PC-3 (cell line): ENCODE measurements at regions not wholly inside any gene's neighbourhood (a gene's known extent, or its start where the extent isn't known, plus 50 kb on each side); places are given as distances from the start of the nearest gene placed in this dataset.

ENCODE experiments used
- ATAC-seq: fragments of 200-7000 bp; cut with Tn5 transposase; 2 replicates; pipeline ENCODE4 v1.9.1; 2020; ENCODE audit warnings: mild to moderate bottlenecking, moderate library complexity
- BruUV-seq: library from RNA; stranded (reverse); fragments of 400-500 nt; replicated peaks from 2 replicates; lab custom pipeline; 2021; lab: Mats Ljungman, UMichigan
- CTCF ChIA-PET: fragments of 300-600 bp; sonication (Branson Sonifier 250); formaldehyde crosslinking; loops from one replicate; lab custom pipeline; 2022; ENCODE audit warnings: antibody characterized with exemption; lab: Charles Lee
- POLR2A ChIA-PET: fragments of 300-600 bp; sonication (Branson Sonifier 250); formaldehyde crosslinking; loops from one replicate; lab custom pipeline; 2022; ENCODE audit warnings: antibody characterized with exemption; ENCODE audit not compliant: unreplicated experiment; lab: Charles Lee
- DNase-seq: peaks from one replicate; pipeline ENCODE4 v3.0.0-alpha.2; 2015
- H2AFZ ChIP-seq: fragments of 300-600 bp; sonication (generic); 2 replicates; pipeline ENCODE4 v1.6.0; 2016; ENCODE audit warnings: antibody characterized with exemption, low read length
- H3F3A ChIP-seq: fragments of 300-600 bp; sonication (generic); one replicate; pipeline ENCODE4 v1.6.0; 2017; ENCODE audit warnings: antibody characterized with exemption, low read length, control low read depth, mild to moderate bottlenecking; ENCODE audit not compliant: unreplicated experiment
- H3K27ac ChIP-seq: fragments of 300-600 bp; sonication (generic); 2 replicates; pipeline ENCODE4 v1.5.1; 2016; ENCODE audit warnings: mild to moderate bottlenecking, low read length
- H3K27me3 ChIP-seq: fragments of 300-600 bp; sonication (generic); 2 replicates; pipeline ENCODE4 v1.6.1; 2016; ENCODE audit warnings: low read length, mixed read lengths
- H3K36me3 ChIP-seq: fragments of 300-600 bp; sonication (generic); 2 replicates; pipeline ENCODE4 v1.6.1; 2016; ENCODE audit warnings: low read depth, mixed run types, low read length, mixed read lengths
- H3K4me1 ChIP-seq: fragments of 300-600 bp; sonication (generic); 2 replicates; pipeline ENCODE4 v1.5.1; 2016; ENCODE audit warnings: low read length; ENCODE audit not compliant: insufficient read depth
- H3K4me2 ChIP-seq: fragments of 300-600 bp; sonication (generic); 2 replicates; pipeline ENCODE4 v1.6.0; 2016; ENCODE audit warnings: low read length
- H3K4me3 ChIP-seq: fragments of 300-600 bp; sonication (generic); 2 replicates; pipeline ENCODE4 v1.5.1; 2016; ENCODE audit warnings: mild to moderate bottlenecking, low read length, mixed read lengths
- H3K79me2 ChIP-seq: fragments of 300-600 bp; sonication (generic); 2 replicates; pipeline ENCODE4 v1.6.1; 2017; ENCODE audit warnings: low read length, mixed read lengths
- H3K9ac ChIP-seq: fragments of 300-600 bp; sonication (generic); 2 replicates; pipeline ENCODE4 v1.6.0; 2016; ENCODE audit warnings: mild to moderate bottlenecking, low read length
- H3K9me2 ChIP-seq: fragments of 300-600 bp; sonication (generic); replicated peaks from 2 replicates; pipeline ENCODE4 v1.6.1; 2016; ENCODE audit warnings: mixed run types, low read length, mixed read lengths
- H3K9me3 ChIP-seq: fragments of 300-600 bp; sonication (generic); 2 replicates; pipeline ENCODE4 v1.6.1; 2016; ENCODE audit warnings: low read length, mixed read lengths
- H4K20me1 ChIP-seq: fragments of 300-600 bp; sonication (generic); 2 replicates; pipeline ENCODE4 v1.6.1; 2016; ENCODE audit warnings: low read length, mixed read lengths
- EZH2 ChIP-seq: fragments of 300-600 bp; sonication (generic); IDR thresholded peaks from one replicate; pipeline ENCODE4 v1.6.1; 2017; ENCODE audit warnings: antibody characterized with exemption, mild to moderate bottlenecking, low read length; ENCODE audit not compliant: unreplicated experiment
- EZH2phosphoT487 ChIP-seq: fragments of 300-600 bp; sonication (generic); IDR thresholded peaks from 2 replicates; pipeline ENCODE4 v1.6.1; 2018; ENCODE audit warnings: mild to moderate bottlenecking, antibody characterized with exemption, low read length, borderline replicate concordance
- intact Hi-C: fragments of 100-400 bp; cut with micrococcal nuclease; formaldehyde crosslinking; loops from 2 replicates; pipeline ENCODE4 v1.9.0; 2023
- TF ChIP-seq, protein P1 (sequence below): fragments of 300-600 bp; sonication (generic); conservative IDR thresholded peaks from 2 replicates; pipeline ENCODE4 v1.5.1; 2017; ENCODE audit warnings: antibody characterized with exemption, low read depth, mild to moderate bottlenecking, low read length

DNA sequence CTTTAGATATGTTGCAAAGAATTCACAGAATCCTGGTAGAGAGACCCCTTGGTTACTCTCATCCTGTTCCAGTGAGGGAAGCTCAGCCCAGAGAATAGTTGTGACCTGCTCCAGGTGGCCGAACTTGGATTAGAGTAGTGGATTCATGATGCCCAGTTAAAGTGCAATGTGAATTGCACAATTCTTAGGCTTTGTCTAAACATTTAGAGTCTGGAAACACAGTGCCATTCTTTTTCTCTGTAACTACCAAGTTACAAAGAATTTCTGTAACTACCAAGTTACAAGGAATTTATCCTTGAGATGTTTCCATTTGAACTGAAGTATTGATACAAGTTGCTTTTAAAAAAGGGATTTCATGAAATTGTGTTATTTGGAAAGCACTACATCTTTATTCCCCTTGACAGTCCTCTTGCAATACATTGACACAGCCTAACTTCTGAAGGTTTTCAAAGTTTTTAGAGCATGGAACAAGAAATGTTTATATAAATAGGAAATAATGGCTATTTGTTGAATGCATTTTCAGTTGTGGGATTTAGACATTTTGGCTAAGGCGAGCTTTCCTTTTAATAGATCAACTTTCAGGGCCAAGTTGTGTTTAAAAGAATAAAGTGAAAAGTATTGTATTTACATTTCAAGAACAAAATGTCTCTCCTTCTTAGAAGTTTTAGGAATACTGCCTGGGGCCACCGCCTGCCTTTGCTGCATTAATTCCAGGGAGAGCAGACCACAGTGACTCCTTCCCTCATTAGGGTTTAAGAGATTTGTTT, 315.0 kb downstream of the LPIN1 start:
- Histone ChIP-seq H3K4me1 (peaks cover 18% of the 10 kb centered on the region), H3K9me3 (no peaks in the 10 kb centered on the region), H3K27me3 (no peaks in the 10 kb centered on the region), H3K4me2 (no peak overlapping the region), H3K36me3 (no peaks in the 10 kb centered on the region), H3K9me2 (no peaks in the 10 kb centered on the region), H3K27ac (no peak overlapping the region), H3K79me2 (no peaks in the 10 kb centered on the region), H2AFZ (no peak overlapping the region), H4K20me1 (no peaks in the 10 kb centered on the region), H3K4me3 (no peak overlapping the region), H3F3A (no peaks in the 10 kb centered on the region), H3K9ac (no peak overlapping the region)
- no TSS peak for BruUV-seq
- TF ChIP-seq, protein P1, sequence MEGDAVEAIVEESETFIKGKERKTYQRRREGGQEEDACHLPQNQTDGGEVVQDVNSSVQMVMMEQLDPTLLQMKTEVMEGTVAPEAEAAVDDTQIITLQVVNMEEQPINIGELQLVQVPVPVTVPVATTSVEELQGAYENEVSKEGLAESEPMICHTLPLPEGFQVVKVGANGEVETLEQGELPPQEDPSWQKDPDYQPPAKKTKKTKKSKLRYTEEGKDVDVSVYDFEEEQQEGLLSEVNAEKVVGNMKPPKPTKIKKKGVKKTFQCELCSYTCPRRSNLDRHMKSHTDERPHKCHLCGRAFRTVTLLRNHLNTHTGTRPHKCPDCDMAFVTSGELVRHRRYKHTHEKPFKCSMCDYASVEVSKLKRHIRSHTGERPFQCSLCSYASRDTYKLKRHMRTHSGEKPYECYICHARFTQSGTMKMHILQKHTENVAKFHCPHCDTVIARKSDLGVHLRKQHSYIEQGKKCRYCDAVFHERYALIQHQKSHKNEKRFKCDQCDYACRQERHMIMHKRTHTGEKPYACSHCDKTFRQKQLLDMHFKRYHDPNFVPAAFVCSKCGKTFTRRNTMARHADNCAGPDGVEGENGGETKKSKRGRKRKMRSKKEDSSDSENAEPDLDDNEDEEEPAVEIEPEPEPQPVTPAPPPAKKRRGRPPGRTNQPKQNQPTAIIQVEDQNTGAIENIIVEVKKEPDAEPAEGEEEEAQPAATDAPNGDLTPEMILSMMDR: no peak
- no peak for TF ChIP-seq EZH2phosphoT487
- TF ChIP-seq EZH2: no peak
- ChIA-PET POLR2A (no interaction called here), CTCF (no interaction called here)
- intact Hi-C loops: no loop called here
- DNase-seq: no peak
- ATAC-seq: no peak

DNA sequence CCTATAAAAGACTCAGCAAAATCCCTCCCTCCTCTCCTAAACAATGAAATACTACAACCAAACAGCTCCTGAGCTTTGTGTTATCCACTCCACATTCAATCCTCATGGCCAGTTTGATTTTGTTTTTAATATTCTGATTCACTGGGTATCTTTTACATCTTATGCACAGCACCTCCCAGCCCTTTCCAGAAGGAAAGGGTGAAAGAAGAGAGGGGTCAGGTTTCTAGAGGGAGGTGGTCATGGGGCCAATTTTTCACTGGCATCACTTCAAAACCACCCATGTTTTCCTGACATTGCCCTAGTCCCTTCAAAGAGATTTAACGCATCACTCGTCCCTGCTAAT, 315.6 kb downstream of the LPIN1 start:
- no peaks in the 10 kb centered on the region for H3K9me3 ChIP-seq
- TF ChIP-seq EZH2: no peak
- TF ChIP-seq, protein P1: no peak
- no peak for TF ChIP-seq EZH2phosphoT487
- POLR2A ChIA-PET: no interaction called here
- intact Hi-C loops: no loop called here
- H3K9ac ChIP-seq: no peak overlapping the region
- H3K27me3 ChIP-seq: no peaks in the 10 kb centered on the region
- ATAC-seq (no peak), DNase-seq (no peak)
- CTCF ChIA-PET: no interaction called here
- H3K79me2 ChIP-seq: no peaks in the 10 kb centered on the region
- no peak overlapping the region for H3K4me2 ChIP-seq
- no peaks in the 10 kb centered on the region for H3K36me3 ChIP-seq
- no peak overlapping the region for H3K4me3 ChIP-seq
- no peak overlapping the region for H3K27ac ChIP-seq
- no peak overlapping the region for H2AFZ ChIP-seq
- H3K9me2 ChIP-seq: no peaks in the 10 kb centered on the region
- H4K20me1 ChIP-seq: no peaks in the 10 kb centered on the region
- H3K4me1 ChIP-seq: peaks cover 18% of the 10 kb centered on the region
- BruUV-seq: no TSS peak
- no peaks in the 10 kb centered on the region for H3F3A ChIP-seq

DNA sequence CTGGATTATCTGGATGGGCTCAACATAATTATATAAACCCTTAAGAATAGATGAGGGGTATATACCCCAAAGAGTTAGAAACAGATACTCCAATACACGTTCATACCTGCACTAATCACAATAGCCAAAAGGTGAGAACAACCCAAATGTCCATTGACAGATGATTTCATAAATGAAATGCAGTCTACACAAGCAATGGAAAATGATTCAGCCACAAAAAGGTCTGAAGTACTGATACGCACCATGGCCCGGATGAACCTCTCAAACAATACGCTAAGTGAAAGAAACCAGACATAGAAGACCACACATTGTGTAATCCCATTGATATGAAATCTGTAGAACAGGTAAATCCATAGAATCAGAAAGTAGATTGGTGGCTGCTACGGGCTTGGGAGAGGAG, 316.8 kb downstream of the LPIN1 start:
- ChIA-PET CTCF (no interaction called here), POLR2A (no interaction called here)
- intact Hi-C loops: no loop called here
- no peak overlapping the region for H3K4me3 ChIP-seq
- H3K79me2 ChIP-seq: no peaks in the 10 kb centered on the region
- H3K36me3 ChIP-seq: no peaks in the 10 kb centered on the region
- no peak overlapping the region for H3K27ac ChIP-seq
- H2AFZ ChIP-seq: no peak overlapping the region
- H3K9me2 ChIP-seq: no peaks in the 10 kb centered on the region
- H3K4me1 ChIP-seq: peaks cover 18% of the 10 kb centered on the region
- TF ChIP-seq, protein P1: no peak
- no peak overlapping the region for H3K9ac ChIP-seq
- no peaks in the 10 kb centered on the region for H3F3A ChIP-seq
- H3K27me3 ChIP-seq: no peaks in the 10 kb centered on the region
- no peaks in the 10 kb centered on the region for H3K9me3 ChIP-seq
- no TSS peak for BruUV-seq
- ATAC-seq (no peak), DNase-seq (no peak)
- H3K4me2 ChIP-seq: no peak overlapping the region
- H4K20me1 ChIP-seq: no peaks in the 10 kb centered on the region
